ENCODE measurements at regions not wholly inside any gene's neighbourhood (a gene's known extent, or its start where the extent isn't known, plus 50 kb on each side); places are given as distances from the start of the nearest gene placed in this dataset.

DNA sequence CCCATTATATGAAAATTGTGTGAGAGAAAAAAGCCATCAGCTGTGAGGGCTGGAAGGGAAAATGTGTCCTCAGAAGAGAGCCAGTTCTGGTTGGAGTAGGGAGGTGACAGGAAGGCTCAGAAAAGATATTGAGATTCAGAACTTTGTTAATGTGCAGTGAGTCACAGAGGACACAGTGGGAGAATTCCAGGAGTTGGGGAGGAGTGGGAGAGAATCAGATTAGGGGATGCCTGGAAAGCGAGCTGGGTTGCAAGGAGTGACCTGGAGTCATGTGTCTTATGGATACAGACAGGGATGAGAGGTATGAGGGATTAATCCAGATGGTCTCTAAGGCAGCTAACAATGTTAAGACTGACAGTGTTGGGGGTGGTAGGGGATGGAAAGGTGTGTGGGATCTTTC, 67.5 kb downstream of the CHST2 start:
- no peak for DNase-seq (ENCODE audit: low spot score)
- TF ChIP-seq, protein P1, sequence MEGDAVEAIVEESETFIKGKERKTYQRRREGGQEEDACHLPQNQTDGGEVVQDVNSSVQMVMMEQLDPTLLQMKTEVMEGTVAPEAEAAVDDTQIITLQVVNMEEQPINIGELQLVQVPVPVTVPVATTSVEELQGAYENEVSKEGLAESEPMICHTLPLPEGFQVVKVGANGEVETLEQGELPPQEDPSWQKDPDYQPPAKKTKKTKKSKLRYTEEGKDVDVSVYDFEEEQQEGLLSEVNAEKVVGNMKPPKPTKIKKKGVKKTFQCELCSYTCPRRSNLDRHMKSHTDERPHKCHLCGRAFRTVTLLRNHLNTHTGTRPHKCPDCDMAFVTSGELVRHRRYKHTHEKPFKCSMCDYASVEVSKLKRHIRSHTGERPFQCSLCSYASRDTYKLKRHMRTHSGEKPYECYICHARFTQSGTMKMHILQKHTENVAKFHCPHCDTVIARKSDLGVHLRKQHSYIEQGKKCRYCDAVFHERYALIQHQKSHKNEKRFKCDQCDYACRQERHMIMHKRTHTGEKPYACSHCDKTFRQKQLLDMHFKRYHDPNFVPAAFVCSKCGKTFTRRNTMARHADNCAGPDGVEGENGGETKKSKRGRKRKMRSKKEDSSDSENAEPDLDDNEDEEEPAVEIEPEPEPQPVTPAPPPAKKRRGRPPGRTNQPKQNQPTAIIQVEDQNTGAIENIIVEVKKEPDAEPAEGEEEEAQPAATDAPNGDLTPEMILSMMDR (IDR thresholded peaks at IDR 0.05; ENCODE audit: extremely low read depth, missing control alignments) = no peak

DNA sequence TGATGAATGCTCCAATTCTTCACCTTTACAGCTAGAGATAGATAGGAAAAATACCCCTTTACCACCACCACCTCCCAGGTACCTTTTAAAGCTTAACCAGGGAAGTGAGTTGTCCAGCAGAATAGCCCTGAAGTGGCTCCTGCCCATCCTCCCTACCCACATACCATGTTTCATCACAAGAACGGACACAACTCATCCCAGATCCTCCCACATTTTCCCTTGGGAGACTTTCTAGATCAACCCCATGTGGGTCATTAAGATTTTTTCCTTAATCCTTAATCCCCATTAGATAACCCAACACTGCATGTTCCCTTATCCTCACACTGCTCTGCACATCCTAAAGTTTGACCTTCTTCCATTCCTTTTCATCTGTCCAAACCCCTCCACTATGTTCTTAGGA, 69.3 kb downstream of the CHST2 start:
- no peak for DNase-seq (ENCODE audit: low spot score)
- TF ChIP-seq, protein P1 (IDR thresholded peaks at IDR 0.05; ENCODE audit: extremely low read depth, missing control alignments) = no peak

DNA sequence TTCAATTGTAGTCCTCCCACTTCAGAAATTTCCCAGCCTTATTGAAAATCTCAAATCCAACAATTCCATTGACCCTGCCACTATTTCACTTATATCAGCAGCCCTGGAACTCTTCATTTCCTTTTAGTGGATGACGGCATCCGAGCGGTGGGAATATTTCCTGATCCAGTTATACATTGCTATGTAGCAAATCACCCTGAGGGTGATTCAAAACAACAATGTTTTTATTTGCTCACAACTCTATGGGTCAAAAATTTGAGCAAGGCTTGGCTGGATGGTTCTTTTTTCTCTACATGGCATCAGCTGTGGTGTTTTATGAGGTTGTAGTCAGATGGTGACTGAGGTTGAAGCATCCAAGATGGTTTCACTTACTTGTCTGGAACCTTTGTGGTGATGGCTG, 70.5 kb downstream of the CHST2 start:
- TF ChIP-seq, protein P1 (IDR thresholded peaks at IDR 0.05; ENCODE audit: extremely low read depth, missing control alignments) = no peak

DNA sequence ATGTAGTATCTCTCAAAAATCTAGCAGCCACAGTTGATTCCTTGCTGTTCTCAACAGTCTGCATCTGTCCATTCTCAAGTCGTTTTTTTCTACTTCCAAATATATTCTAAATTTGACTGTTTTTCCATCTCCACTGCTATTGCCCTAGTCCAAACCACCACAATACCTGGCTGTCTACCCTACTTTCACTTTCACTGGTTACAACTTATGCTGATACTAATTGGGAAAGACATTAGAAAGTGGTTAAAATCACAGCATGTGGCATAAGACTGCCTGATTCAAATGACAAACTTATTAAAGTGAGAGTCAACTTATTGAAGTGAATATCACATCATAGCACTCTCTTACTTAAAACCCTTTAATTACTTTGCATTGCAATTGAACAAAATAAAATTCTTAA, 72.6 kb downstream of the CHST2 start:
- no peak for DNase-seq (ENCODE audit: low spot score)
- TF ChIP-seq, protein P1 (IDR thresholded peaks at IDR 0.05; ENCODE audit: extremely low read depth, missing control alignments) = no peak

More for the DNA sequence above, 70.5 kb downstream of the CHST2 start:
- no peak for DNase-seq (ENCODE audit: low spot score)

DNA sequence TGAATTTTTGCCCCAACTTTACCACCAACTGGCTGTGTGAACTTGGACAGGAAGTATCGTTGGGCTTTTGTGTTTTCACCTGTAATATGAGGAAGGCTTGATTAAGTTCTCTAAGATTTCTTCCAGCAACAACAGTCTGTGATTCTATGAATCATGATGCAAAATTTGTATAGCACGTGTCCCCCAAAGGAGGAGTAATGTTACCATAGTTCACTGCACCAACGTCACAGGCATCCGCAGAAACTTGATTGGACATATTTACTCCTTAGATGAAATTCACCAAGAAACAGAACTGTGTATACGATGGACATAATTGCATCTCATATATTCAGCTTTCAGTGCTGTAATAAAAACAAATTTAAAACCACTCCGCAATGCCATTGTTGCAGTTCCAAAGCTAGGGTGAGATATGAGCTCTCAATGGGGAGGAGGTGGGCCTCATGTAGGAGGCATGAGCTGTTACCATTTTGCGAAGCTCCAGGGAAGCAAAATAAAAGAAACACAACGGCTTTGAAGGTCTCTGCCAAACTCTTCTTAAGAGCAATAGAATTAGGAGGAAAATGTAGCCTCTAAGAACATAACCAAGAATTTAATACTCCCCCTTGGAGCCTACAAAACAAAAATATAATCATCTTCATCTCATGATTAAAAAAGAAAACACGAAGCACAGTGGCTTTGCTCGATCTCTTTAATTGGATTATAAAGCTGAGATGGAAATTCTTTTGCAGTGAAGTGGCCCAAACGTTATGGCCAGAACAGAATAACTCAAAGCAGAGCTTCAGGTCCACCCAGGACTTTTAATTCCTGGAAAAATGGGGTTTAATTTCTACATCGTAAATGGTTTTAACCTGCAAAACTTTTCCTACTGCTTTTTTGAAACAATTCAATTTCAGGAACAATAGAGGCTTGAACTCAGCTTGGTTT, 80.7 kb downstream of the CHST2 start:
- no peak for DNase-seq (ENCODE audit: low spot score)
- TF ChIP-seq, protein P1 (IDR thresholded peaks at IDR 0.05; ENCODE audit: extremely low read depth, missing control alignments) = no peak

DNA sequence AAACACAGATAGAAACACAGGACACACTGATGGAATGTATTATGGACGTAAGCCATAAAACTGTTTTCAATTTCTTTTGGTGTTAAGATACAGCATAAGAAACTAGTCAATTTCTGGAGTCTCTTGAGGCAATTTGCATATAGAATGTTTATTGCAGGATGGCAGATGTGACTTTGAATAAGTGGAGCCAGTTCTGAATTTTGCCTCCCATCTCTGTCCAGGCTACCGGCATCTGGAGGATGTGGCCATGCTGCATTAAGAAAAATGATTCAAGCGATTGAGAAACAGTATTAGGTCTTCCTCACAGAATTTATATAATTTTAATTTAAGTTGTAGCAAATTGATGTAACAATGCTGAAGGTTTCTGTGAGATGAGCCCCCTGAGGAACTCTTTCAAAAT, 81.5 kb downstream of the CHST2 start:
- TF ChIP-seq, protein P1 (IDR thresholded peaks at IDR 0.05; ENCODE audit: extremely low read depth, missing control alignments) = no peak
- no peak for DNase-seq (ENCODE audit: low spot score)

DNA sequence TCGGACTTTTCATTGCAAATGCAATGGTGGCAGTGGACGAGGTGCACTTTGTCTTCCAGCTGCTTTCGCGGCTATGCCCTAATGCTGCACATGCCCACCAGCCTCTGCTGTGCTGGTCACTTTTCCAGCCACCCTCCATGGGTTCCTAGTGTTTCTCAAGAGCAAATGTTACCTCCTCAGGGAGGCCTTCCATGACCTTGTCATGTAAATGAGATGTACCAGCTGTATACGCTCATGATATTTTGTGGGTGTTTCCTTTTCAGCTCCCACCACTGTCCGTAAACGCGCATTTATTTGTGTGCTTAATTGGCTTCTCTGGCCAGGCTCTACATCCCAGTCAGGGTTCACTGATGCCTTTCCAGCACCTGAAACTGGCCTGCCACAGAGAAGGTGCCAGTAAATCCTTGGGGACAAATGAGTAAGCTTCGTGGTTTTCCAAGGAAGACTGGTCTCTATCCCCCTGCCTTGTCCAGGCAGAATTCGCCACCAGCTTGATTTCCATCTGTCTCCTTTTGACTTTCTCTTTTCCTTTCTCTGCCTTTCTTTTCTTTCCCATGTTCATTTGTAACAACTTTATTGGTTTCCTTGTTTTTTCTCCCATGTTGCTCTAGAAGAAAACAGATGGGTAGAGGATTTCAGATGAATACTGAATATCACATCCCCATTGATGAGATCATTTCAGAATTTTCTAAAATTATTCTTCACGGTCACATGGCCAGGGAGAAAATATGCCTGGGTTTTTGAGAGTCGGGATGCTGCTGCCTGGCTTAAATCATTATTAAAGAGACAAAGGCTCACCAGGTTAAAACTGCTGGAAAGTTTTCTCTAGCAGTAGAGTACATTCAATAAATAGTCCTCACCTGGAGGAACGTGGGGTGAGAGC, 82.5 kb downstream of the CHST2 start:
- TF ChIP-seq, protein P1 (IDR thresholded peaks at IDR 0.05; ENCODE audit: extremely low read depth, missing control alignments) = no peak
- DNase-seq (ENCODE audit: low spot score) = no peak
